Choroid plexus epithelial cell (primary cell): ENCODE measurements at regions not wholly inside any gene's neighbourhood (a gene's known extent, or its start where the extent isn't known, plus 50 kb on each side); places are given as distances from the start of the nearest gene placed in this dataset.

Experiments
- DNase-seq: peaks from one replicate; pipeline ENCODE4 v3.0.0-alpha.2; 2010; ENCODE audit warnings: low read depth
- H3K4me3 ChIP-seq: 2 replicates; pipeline ENCODE4 v1.5.1; 2011; ENCODE audit warnings: low read depth, mild to moderate bottlenecking, control low read depth, low read length, moderate library complexity
- CTCF ChIP-seq: conservative IDR thresholded peaks from 2 replicates; pipeline ENCODE4 v1.5.1; 2011; ENCODE audit warnings: low read depth, mild to moderate bottlenecking, control low read depth, inconsistent platforms, low read length, moderate library complexity

GRCh38 chr9:107805201-107805600, 315.6 kb upstream of the KLF4 start:
- no peak overlapping the region for H3K4me3 ChIP-seq
- no peak for DNase-seq
- TF ChIP-seq CTCF, result no peak

GRCh38 chr9:107794259-107794658, 304.7 kb upstream of the KLF4 start:
- no peak for TF ChIP-seq CTCF
- DNase-seq, result no peak
- H3K4me3 ChIP-seq, result no peak overlapping the region

- TF ChIP-seq CTCF, result no peak
- no peak overlapping the region for H3K4me3 ChIP-seq
- DNase-seq, result no peak
These were observed 304.0 kb upstream of the KLF4 start for GRCh38 chr9:107793541-107793940.

- no peak overlapping the region for H3K4me3 ChIP-seq
- DNase-seq, result no peak
- TF ChIP-seq CTCF, result no peak
These were observed 303.0 kb upstream of the KLF4 start for GRCh38 chr9:107792596-107792995.

- H3K4me3 ChIP-seq, result no peak overlapping the region
- no peak for DNase-seq
- TF ChIP-seq CTCF, result no peak
These were observed 302.4 kb upstream of the KLF4 start for GRCh38 chr9:107792006-107792405.

- no peak for DNase-seq
- no peak for TF ChIP-seq CTCF
- no peak overlapping the region for H3K4me3 ChIP-seq
These were observed 299.6 kb upstream of the KLF4 start for GRCh38 chr9:107789001-107789700.

GRCh38 chr9:107786561-107786960, 297.0 kb upstream of the KLF4 start:
- no peak for DNase-seq
- no peak overlapping the region for H3K4me3 ChIP-seq
- TF ChIP-seq CTCF, result no peak
